GM19397 (cell line): ENCODE measurements at regions not wholly inside any gene's neighbourhood (a gene's known extent, or its start where the extent isn't known, plus 50 kb on each side); places are given as distances from the start of the nearest gene placed in this dataset.

ENCODE experiments used
- ATAC-seq: cut with Tn5 transposase; IDR thresholded peaks from one replicate; pipeline ENCODE4 v1.9.1; 2021; ENCODE audit warnings: mild to moderate bottlenecking, moderate library complexity; ENCODE audit not compliant: unreplicated experiment

DNA sequence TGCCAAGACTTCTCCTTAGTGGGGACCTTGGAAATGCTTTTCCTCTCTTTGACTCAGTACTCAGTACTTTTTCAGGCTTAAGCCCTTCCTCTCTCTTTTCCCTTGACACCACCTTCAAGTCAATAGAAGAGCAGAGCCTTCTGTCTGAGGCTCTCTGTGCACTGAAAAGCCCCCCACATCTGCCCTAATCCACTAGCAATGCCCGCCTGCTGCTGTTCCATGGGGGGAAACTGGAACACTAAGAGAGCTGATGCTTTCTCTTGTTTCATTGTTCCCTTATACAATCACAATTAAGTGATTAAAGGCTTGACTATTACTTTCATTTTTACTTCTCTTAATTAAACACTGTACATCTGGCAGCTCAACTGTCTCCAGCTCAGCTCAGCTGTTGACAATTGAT is 254.5 kb downstream of the SLITRK6 start:
- no peak for ATAC-seq

GRCh38 chr13:85543144-85543543 is 256.1 kb downstream of the SLITRK6 start:
- no peak for ATAC-seq

GRCh38 chr13:85541476-85541875 is 257.7 kb downstream of the SLITRK6 start:
- no peak for ATAC-seq

- no peak for ATAC-seq
Observed at GRCh38 chr13:85538957-85539356, 260.3 kb downstream of the SLITRK6 start.

GRCh38 chr13:85537601-85538000 is 261.6 kb downstream of the SLITRK6 start:
- no peak for ATAC-seq

DNA sequence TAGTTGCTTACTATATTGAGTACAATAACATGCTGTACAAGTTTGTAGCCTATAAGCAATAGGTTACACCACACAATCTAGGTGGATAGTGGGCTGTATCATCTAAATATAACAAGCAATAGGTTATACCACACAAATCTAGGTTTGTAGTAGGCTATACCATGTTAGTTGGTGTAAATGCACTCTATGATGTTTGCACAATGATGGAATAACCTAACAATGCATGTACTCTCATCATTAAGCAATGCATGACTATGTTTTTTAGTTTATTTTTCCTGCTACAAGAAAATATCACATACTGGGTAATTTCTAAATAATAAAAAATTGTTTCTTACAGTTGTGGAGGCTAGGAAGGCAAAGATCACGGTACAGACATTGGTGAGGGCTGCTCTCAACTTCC is 262.5 kb downstream of the SLITRK6 start:
- no peak for ATAC-seq

- ATAC-seq, result no peak
Observed at GRCh38 chr13:85535316-85536084, 263.7 kb downstream of the SLITRK6 start.

- ATAC-seq, result no peak
Observed at GRCh38 chr13:85533911-85534310, 265.3 kb downstream of the SLITRK6 start.

DNA sequence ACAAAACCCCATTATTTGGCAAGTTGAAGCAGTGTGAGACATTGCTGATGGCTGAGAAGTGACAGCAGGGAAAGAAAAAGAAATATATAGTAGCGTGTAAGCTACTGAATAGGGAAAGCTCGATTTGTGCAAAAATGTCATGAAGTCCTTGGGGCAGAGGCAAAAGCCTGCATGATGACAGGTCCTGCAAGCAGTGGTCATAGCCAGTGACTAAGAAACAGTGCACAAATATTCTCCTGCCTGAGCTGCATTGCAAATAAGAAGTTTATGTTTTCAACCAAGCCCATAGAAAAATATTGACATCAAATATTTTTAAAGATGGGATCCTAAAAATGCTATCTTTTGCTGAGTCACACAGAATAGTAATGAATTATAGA is 270.0 kb downstream of the SLITRK6 start:
- ATAC-seq, result no peak

GRCh38 chr13:85528491-85529217 is 270.6 kb downstream of the SLITRK6 start:
- no peak for ATAC-seq

DNA sequence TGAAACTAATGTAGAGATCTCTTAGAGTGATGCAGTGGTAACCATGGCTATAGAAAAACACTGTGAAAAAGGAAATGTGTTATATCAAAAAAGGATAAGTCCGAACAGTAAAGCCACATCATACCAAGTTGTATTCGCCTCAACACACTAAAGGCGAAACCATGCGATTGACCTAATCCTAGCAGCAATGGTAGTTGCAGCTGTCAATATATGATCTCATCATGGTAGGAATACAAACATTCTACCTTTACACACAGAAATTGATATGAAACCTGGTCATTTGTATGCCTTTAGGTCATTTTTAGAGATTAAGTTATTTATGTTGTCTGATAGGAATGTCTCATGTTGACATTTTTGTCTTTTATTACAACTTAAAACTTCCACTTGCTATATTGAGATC is 271.9 kb downstream of the SLITRK6 start:
- no peak for ATAC-seq

DNA sequence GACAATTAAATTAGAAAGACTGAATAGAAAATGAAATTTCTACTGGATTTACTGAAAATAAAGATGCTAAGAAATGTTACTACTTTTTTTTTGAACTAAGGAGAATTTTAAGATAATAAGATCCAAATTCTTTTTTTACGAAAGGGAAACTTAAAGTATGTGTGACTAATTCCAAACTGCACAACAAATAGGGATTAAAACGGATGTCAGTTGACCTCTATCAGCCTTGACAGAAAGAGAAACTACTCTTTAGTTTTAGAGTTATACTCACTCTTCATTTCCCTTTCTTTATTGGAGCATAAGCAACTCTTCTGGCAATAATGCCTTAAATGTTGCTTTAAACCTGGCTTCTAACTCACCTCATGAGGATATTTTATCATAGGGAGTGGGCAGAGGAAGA is 273.8 kb downstream of the SLITRK6 start:
- ATAC-seq, result no peak

GRCh38 chr13:85521657-85522056 is 277.6 kb downstream of the SLITRK6 start:
- ATAC-seq, result no peak

DNA sequence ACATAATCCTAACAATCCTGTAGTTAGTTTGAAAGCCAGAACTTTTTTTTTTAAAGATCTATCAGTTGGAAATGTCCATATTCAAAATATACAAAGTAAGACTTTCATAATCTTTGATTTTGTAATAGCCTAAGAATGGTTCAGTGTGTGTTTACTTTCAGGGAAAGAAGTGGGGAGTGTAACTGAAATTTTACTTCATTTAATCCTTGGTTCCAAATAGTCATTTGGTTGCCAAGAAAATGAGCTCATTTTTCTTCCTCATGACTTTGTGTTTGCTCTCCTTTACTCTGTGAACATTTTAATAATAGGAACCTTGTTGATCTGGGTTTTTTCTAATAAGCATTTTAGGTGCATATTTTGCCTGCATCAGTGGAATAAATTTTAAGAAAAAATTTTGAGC is 278.8 kb downstream of the SLITRK6 start:
- no peak for ATAC-seq

DNA sequence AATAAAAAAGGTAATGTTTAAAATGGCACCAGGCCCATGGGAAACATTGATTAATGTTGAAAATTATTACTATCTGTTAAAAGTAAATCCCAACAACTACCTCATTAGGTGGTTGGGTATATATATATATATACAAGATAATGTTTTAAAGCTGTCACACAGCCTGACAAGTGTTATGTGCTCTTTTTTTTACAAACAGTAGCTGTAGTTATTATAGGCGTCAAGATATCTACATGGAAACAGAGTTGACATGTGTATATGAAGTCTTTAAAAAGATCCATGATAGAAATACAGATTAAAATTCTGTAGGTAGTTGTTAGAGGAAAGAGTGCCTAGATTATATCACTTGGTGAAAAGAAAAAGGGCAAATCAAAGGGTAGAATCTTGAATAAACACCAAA is 279.9 kb downstream of the SLITRK6 start:
- no peak for ATAC-seq

- ATAC-seq, result no peak
Observed at GRCh38 chr13:85512421-85512820, 286.8 kb downstream of the SLITRK6 start.

- no peak for ATAC-seq
Observed at GRCh38 chr13:85509512-85509911, 289.7 kb downstream of the SLITRK6 start.

- no peak for ATAC-seq
Observed at GRCh38 chr13:85508683-85509329, 290.4 kb downstream of the SLITRK6 start.

GRCh38 chr13:85503797-85504196 is 295.4 kb downstream of the SLITRK6 start:
- no peak for ATAC-seq

DNA sequence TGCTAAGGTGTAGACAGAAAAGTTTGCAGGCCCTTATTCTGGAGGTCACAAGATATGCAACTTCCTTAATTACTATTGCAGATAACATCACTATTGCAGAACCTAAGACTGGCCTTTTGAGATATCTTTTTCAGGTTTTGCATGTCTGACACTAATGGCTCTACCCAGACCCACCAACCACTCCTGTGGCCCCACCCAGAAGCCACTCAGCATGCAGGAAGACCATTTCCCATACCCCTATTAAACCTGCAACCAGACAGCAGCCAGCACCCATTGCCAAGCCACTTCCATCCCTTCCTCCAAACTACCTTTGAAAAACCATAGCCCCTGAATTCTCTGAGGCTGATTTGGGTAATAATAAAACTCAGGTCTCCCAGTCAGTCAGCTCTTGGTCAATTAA is 297.6 kb downstream of the SLITRK6 start:
- ATAC-seq, result no peak

- ATAC-seq, result no peak
Observed at GRCh38 chr13:85500696-85501256, 298.4 kb downstream of the SLITRK6 start.

DNA sequence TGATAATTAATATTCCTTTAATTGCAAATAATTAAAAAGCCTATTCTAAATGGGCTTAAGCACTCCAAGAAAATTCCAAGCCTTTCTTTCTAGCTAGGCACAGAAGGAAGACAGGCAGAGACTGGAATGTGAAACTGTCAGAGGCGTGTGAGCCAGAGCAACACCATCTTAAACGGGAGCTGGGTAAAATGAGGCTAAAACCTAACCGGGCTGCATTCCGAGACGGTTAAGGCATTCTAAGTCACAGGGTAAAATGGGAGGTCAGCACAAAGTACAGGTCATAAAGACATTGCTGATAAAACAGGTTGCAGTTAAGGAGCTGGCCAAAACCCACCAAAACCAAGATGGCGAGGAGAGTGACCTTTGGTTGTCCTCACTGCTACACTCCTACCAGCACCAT is 300.4 kb downstream of the SLITRK6 start:
- no peak for ATAC-seq
